ENCODE measurements at regions not wholly inside any gene's neighbourhood (a gene's known extent, or its start where the extent isn't known, plus 50 kb on each side); places are given as distances from the start of the nearest gene placed in this dataset.

DNA sequence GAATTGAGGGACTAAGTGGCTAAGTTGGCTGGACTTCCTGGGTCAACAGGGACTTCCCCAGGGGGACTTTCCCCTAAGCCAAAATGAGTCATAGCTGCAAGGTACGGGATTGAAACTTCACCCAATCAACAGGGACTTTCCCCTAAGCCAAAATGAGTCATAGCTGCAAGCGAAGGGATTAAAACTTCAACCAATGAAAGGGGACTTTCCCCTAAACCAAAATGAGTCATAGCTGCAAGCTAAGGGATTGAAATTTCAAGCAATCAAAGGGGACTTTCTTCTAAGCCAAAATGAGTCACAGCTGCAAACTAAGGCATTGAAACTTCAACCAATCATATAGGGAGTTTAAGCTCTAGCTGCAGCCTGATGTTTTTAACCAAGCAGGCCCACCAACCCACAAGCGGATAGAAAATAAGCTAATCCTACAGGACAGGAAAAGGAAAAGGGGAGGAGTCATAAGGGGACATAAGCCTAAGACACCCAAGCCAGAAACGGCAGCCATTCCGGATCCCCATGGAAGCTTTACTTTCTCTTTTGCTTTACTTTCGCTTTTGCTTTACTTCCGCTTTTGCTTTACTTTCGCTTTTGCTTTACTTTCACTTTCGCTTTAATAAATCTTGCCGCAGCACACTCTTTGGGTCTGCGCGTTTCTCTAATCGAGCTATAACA is 1375.4 kb upstream of the CELF4 start:
- Histone ChIP-seq H2BK12ac (ENCODE audit: low read depth, low read length) (no peak overlapping the region), H3K9ac (replicated peaks in 1 of 4; ENCODE audit: extremely low read depth in 1 of 4, low read depth in 3 of 4, low read length in 3 of 4) (no peak overlapping the region), H3K4me2 (ENCODE audit: insufficient read depth in 1 of 2, low read depth in 2 of 2, low read length in 2 of 2) (no peak overlapping the region), H4K8ac (ENCODE audit: extremely low read depth, insufficient read depth, low read length) (no peak overlapping the region), H3K4me1 (replicated peaks in 1 of 4; ENCODE audit: control insufficient read depth in 3 of 4, insufficient read depth in 4 of 4, low read length in 3 of 4) (no peaks in the 10 kb centered on the region), H3K36me3 (ENCODE audit: control insufficient read depth in 2 of 4, insufficient read depth in 4 of 4, low read length in 3 of 4) (peaks cover 0 to 8% (median 1%) of the 10 kb centered on the region in 4 experiments; a peak in 3 of 8 replicates), H2BK20ac (ENCODE audit: low read length) (no peak overlapping the region), H3K27ac (ENCODE audit: low read depth, low read length) (no peak overlapping the region), H3K18ac (ENCODE audit: extremely low read depth, low read length) (no peak overlapping the region), H3K27me3 (replicated peaks in 1 of 4; ENCODE audit: control insufficient read depth in 3 of 4, extremely low read depth in 1 of 4, insufficient read depth in 3 of 4, low read length in 3 of 4) (no peaks in the 10 kb centered on the region), H3K79me2 (ENCODE audit: control insufficient read depth in 1 of 2, insufficient read depth in 2 of 2, low read length in 2 of 2) (no peaks in the 10 kb centered on the region), H2BK120ac (replicated peaks; ENCODE audit: low read depth, low read length) (no peak overlapping the region), H3K56ac (replicated peaks; ENCODE audit: insufficient read length, low read depth, low read length) (no peak overlapping the region), H3K23ac (ENCODE audit: insufficient read length) (no peak overlapping the region), H3K14ac (ENCODE audit: insufficient read length) (no peak overlapping the region), H2AK5ac (ENCODE audit: low read depth, low read length) (no peak overlapping the region), H2AFZ (ENCODE audit: low read length) (peak overlapping the region; percentile 51), H4K91ac (replicated peaks; ENCODE audit: insufficient read length, low read length) (no peak overlapping the region), H3K4ac (replicated peaks; ENCODE audit: insufficient read length, low read depth, low read length) (no peak overlapping the region), H4K5ac (ENCODE audit: insufficient read length, low read depth, low read length) (no peak overlapping the region), H2BK5ac (ENCODE audit: low read depth, low read length) (no peak overlapping the region), H4K20me1 (replicated peaks in 1 of 2; ENCODE audit: control insufficient read depth in 1 of 2, insufficient read depth in 2 of 2, low read length in 2 of 2) (no peaks in the 10 kb centered on the region), H3K23me2 (ENCODE audit: low read depth, low read length) (no peaks in the 10 kb centered on the region), H2BK15ac (ENCODE audit: low read length) (no peak overlapping the region), H3K4me3 (ENCODE audit: extremely low read depth in 1 of 4, insufficient read depth in 2 of 4, low read depth in 3 of 4, low read length in 4 of 4) (no peak overlapping the region), H3K9me3 (ENCODE audit: insufficient read depth in 2 of 2, low read depth in 1 of 2, low read length in 1 of 2) (peaks cover 21 to 23% of the 10 kb centered on the region in 2 experiments), H3K79me1 (ENCODE audit: low read depth, low read length) (no peaks in the 10 kb centered on the region)
- TF ChIP-seq JUND (IDR thresholded peaks at IDR 0.05; ENCODE audit: low read length), result peak; percentile 52; the same call in 1 of the 2 replicates
- TF ChIP-seq CBX8 (IDR thresholded peaks at IDR 0.05; ENCODE audit: borderline replicate concordance, low read depth, low read length), result no peak
- no peak for TF ChIP-seq EGR1 (IDR thresholded peaks at IDR 0.05; ENCODE audit: borderline replicate concordance, low read depth, low read length)
- POLR2A ChIA-PET (ENCODE audit: partially characterized antibody), result no interaction called here
- no peak for FAIRE-seq
- 92% methylated on average over 13 of the region's 13 CpGs; no CpG with 5 or more reads in 1 of the 2 experiments for WGBS, 2 experiments (ENCODE audit: extremely low coverage in 1 of 2, insufficient coverage in 1 of 2, insufficient read length in 1 of 2, insufficient replicate concordance in 2 of 2, low coverage in 1 of 2, low lambda C conversion rate in 2 of 2, missing lambda C conversion rate in 1 of 2)
- no peak for DNase-seq (ENCODE audit: low read depth in 1 of 2, low spot score in 2 of 2)
- CTCF ChIA-PET (ENCODE audit: partially characterized antibody), result interaction anchor here (1.3 to 2.2 kb wide), 2 partner anchors 11 to 72 kb away, joined by 3 to 7 read pairs; no protein-coding TSS in a partner anchor

All from H1 (cell line).